ENCODE measurements at regions not wholly inside any gene's neighbourhood (a gene's known extent, or its start where the extent isn't known, plus 50 kb on each side); places are given as distances from the start of the nearest gene placed in this dataset.

DNA sequence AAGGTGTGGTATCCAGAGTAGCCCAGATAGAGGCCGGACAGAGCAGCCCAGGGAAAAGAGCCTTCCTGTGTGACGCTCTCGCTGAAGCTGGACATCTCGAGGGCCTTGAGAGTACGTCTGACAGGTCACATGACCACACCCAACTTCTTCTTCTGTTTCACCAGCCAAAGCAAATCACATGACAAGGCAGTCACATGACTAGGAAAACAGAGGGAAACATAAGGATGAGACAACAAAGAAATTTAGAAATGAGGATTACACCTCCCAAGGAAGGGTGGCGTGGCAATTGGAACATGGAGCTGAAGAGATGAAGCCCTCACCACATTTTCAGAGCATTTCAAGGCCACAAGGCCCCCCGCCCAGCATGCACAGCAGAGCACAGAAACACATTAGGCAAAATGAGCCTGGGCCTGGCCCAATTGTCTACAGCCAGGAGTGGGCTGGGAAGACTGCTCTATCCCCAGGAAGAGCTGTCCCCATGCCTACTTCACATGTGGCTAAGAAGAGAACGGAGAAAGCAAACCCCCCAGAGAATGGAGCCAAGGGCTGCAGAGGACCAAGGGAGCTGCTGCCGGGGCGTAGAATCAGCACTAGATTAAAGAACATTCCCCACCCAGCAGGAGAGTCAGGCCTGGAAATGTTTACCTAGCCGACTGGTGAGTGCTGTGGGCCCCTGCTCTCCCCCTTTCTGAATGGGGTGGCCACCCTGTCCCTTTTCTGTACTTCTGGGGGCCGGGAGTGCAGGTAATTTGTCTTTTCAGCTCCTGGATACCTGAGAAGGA is 305.1 kb downstream of the NPHP4 start:
- H3K4me3 ChIP-seq (ENCODE audit: low read depth, low read length), result no peak overlapping the region
- H3K27ac ChIP-seq, result no peak overlapping the region
- no peaks in the 10 kb centered on the region for H3K36me3 ChIP-seq (ENCODE audit: control insufficient read depth, insufficient read depth, low read length)
- H3K4me1 ChIP-seq, result no peaks in the 10 kb centered on the region
- H3K4me2 ChIP-seq (ENCODE audit: low read length), result no peak overlapping the region
- H3K9ac ChIP-seq, result no peak overlapping the region
- H2AFZ ChIP-seq, result no peak overlapping the region
- no peaks in the 10 kb centered on the region for H3K27me3 ChIP-seq (ENCODE audit: control insufficient read depth, insufficient read depth, low read length)
- TF ChIP-seq CTCF (IDR thresholded peaks at IDR 0.05), result no peak
- no peaks in the 10 kb centered on the region for H3K9me3 ChIP-seq (ENCODE audit: control insufficient read depth, low read length)
- H3K79me2 ChIP-seq, result no peaks in the 10 kb centered on the region

- Histone ChIP-seq H3K27me3 (ENCODE audit: control insufficient read depth, insufficient read depth, low read length) (no peaks in the 10 kb centered on the region), H3K4me1 (no peaks in the 10 kb centered on the region), H2AFZ (no peak overlapping the region), H3K27ac (no peak overlapping the region), H3K9me3 (ENCODE audit: control insufficient read depth, low read length) (no peaks in the 10 kb centered on the region), H3K79me2 (no peaks in the 10 kb centered on the region), H3K9ac (no peak overlapping the region), H3K4me2 (ENCODE audit: low read length) (no peak overlapping the region), H3K4me3 (ENCODE audit: low read depth, low read length) (no peak overlapping the region), H3K36me3 (ENCODE audit: control insufficient read depth, insufficient read depth, low read length) (no peaks in the 10 kb centered on the region)
- TF ChIP-seq CTCF (IDR thresholded peaks at IDR 0.05), result no peak
Measured at GRCh38 chr1:5686195-5686594, 306.0 kb downstream of the NPHP4 start.

- Histone ChIP-seq H2AFZ (no peak overlapping the region), H3K27ac (no peak overlapping the region), H3K9me3 (ENCODE audit: control insufficient read depth, low read length) (no peaks in the 10 kb centered on the region), H3K4me3 (ENCODE audit: low read depth, low read length) (no peak overlapping the region), H3K4me2 (ENCODE audit: low read length) (no peak overlapping the region), H3K27me3 (ENCODE audit: control insufficient read depth, insufficient read depth, low read length) (no peaks in the 10 kb centered on the region), H3K4me1 (no peaks in the 10 kb centered on the region), H3K9ac (no peak overlapping the region), H3K79me2 (no peaks in the 10 kb centered on the region), H3K36me3 (ENCODE audit: control insufficient read depth, insufficient read depth, low read length) (no peaks in the 10 kb centered on the region)
- TF ChIP-seq CTCF (IDR thresholded peaks at IDR 0.05), result no peak
Measured at GRCh38 chr1:5685446-5686040, 306.7 kb downstream of the NPHP4 start.

- Histone ChIP-seq H3K4me1 (no peaks in the 10 kb centered on the region), H3K4me3 (ENCODE audit: low read depth, low read length) (no peak overlapping the region), H3K9ac (no peak overlapping the region), H3K27me3 (ENCODE audit: control insufficient read depth, insufficient read depth, low read length) (no peaks in the 10 kb centered on the region), H3K9me3 (ENCODE audit: control insufficient read depth, low read length) (no peaks in the 10 kb centered on the region), H3K27ac (no peak overlapping the region), H3K36me3 (ENCODE audit: control insufficient read depth, insufficient read depth, low read length) (no peaks in the 10 kb centered on the region), H2AFZ (no peak overlapping the region), H3K4me2 (ENCODE audit: low read length) (no peak overlapping the region), H3K79me2 (no peaks in the 10 kb centered on the region)
- no peak for TF ChIP-seq CTCF (IDR thresholded peaks at IDR 0.05)
Measured at GRCh38 chr1:5684791-5685190, 307.4 kb downstream of the NPHP4 start.

DNA sequence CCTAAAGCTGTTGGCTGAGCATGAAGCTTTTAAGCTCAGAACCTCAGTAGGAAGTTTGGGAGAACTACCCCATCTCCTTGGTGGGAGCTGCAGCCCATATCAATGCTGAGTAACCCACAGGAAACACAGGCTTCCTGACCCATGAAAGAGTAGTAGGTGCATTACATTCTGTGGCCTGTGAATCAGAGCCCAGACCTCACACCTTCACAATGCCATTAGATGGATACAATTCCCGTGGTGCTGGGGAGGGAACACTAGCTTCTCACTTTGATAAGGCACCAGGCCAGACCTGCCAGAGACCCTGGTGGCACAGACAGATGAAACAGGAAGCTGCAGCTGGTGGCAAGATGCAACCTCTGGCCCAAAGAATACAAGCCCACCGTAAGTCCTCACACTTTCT is 308.8 kb downstream of the NPHP4 start:
- no peak overlapping the region for H3K9ac ChIP-seq
- no peaks in the 10 kb centered on the region for H3K9me3 ChIP-seq (ENCODE audit: control insufficient read depth, low read length)
- no peak overlapping the region for H2AFZ ChIP-seq
- no peak overlapping the region for H3K27ac ChIP-seq
- H3K79me2 ChIP-seq, result no peaks in the 10 kb centered on the region
- H3K27me3 ChIP-seq (ENCODE audit: control insufficient read depth, insufficient read depth, low read length), result no peaks in the 10 kb centered on the region
- no peaks in the 10 kb centered on the region for H3K4me1 ChIP-seq
- no peak overlapping the region for H3K4me2 ChIP-seq (ENCODE audit: low read length)
- H3K36me3 ChIP-seq (ENCODE audit: control insufficient read depth, insufficient read depth, low read length), result no peaks in the 10 kb centered on the region
- H3K4me3 ChIP-seq (ENCODE audit: low read depth, low read length), result no peak overlapping the region
- no peak for TF ChIP-seq CTCF (IDR thresholded peaks at IDR 0.05)
